ENCODE measurements at regions not wholly inside any gene's neighbourhood (a gene's known extent, or its start where the extent isn't known, plus 50 kb on each side); places are given as distances from the start of the nearest gene placed in this dataset.

DNA sequence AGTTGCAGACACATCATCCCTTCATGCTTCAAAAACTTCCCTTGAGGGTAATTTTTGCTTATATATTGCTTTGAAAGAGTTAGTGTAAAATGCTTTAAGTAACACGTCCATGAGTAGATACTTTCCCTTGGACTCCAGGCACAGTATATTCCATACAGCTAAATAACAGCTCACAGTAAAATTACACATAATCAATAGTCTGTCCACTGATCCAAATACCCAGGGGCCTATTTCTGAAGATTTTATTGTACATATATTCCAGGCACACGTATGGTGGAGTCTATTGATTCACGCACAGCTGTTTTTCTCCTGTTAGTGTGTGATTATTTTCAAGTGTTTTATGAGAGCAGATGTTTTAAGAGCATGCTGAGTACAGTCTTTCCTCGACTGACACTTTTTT, 223.7 kb upstream of the GRAMD2B start:
- H3K4me3 ChIP-seq (replicated peaks; ENCODE audit: low read depth, low read length): no peak overlapping the region
- TF ChIP-seq, protein P1, sequence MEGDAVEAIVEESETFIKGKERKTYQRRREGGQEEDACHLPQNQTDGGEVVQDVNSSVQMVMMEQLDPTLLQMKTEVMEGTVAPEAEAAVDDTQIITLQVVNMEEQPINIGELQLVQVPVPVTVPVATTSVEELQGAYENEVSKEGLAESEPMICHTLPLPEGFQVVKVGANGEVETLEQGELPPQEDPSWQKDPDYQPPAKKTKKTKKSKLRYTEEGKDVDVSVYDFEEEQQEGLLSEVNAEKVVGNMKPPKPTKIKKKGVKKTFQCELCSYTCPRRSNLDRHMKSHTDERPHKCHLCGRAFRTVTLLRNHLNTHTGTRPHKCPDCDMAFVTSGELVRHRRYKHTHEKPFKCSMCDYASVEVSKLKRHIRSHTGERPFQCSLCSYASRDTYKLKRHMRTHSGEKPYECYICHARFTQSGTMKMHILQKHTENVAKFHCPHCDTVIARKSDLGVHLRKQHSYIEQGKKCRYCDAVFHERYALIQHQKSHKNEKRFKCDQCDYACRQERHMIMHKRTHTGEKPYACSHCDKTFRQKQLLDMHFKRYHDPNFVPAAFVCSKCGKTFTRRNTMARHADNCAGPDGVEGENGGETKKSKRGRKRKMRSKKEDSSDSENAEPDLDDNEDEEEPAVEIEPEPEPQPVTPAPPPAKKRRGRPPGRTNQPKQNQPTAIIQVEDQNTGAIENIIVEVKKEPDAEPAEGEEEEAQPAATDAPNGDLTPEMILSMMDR (IDR thresholded peaks at IDR 0.05; ENCODE audit: low read length, missing control alignments): no peak
- DNase-seq (ENCODE audit: low read depth): no peak

- DNase-seq (ENCODE audit: low read depth): no peak
- TF ChIP-seq, protein P1 (IDR thresholded peaks at IDR 0.05; ENCODE audit: low read length, missing control alignments): no peak
- H3K4me3 ChIP-seq (replicated peaks; ENCODE audit: low read depth, low read length): no peak overlapping the region
Observed at GRCh38 chr5:126208691-126209090, 214.5 kb upstream of the GRAMD2B start.

GRCh38 chr5:126210955-126211354, 212.3 kb upstream of the GRAMD2B start:
- H3K4me3 ChIP-seq (replicated peaks; ENCODE audit: low read depth, low read length): no peak overlapping the region
- TF ChIP-seq, protein P1 (IDR thresholded peaks at IDR 0.05; ENCODE audit: low read length, missing control alignments): no peak

GRCh38 chr5:126219616-126220015, 203.6 kb upstream of the GRAMD2B start:
- TF ChIP-seq, protein P1 (IDR thresholded peaks at IDR 0.05; ENCODE audit: low read length, missing control alignments): no peak
- DNase-seq (ENCODE audit: low read depth): no peak
- no peak overlapping the region for H3K4me3 ChIP-seq (replicated peaks; ENCODE audit: low read depth, low read length)

More at GRCh38 chr5:126210955-126211354, 212.3 kb upstream of the GRAMD2B start:
- no peak for DNase-seq (ENCODE audit: low read depth)

- H3K4me3 ChIP-seq (replicated peaks; ENCODE audit: low read depth, low read length): no peak overlapping the region
- TF ChIP-seq, protein P1 (IDR thresholded peaks at IDR 0.05; ENCODE audit: low read length, missing control alignments): no peak
- DNase-seq (ENCODE audit: low read depth): no peak
Observed at GRCh38 chr5:126220725-126221124, 202.5 kb upstream of the GRAMD2B start.

- TF ChIP-seq, protein P1 (IDR thresholded peaks at IDR 0.05; ENCODE audit: low read length, missing control alignments): no peak
- H3K4me3 ChIP-seq (replicated peaks; ENCODE audit: low read depth, low read length): no peak overlapping the region
- no peak for DNase-seq (ENCODE audit: low read depth)
Observed at GRCh38 chr5:126228934-126229333, 194.3 kb upstream of the GRAMD2B start.

DNA sequence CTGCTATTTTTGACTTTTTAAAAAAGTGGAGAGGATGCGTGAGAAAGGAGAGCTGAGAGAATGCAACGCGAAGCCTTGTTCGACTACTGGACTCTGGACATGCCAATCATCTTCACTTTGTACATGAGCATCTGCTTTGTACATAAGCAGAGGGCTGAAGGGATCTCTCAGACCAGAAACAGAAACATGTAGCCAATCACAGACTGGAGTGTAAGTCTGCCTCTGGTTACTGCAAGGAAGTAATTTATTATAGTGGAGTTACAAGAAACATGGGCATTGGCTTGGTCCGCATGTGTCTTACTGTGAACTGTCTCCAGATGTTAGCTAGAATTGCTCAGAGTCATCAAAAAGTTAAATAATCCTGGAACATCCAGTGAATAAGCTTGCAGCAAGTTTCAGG, 190.0 kb upstream of the GRAMD2B start:
- no peak for DNase-seq (ENCODE audit: low read depth)
- H3K4me3 ChIP-seq (replicated peaks; ENCODE audit: low read depth, low read length): no peak overlapping the region
- TF ChIP-seq, protein P1 (IDR thresholded peaks at IDR 0.05; ENCODE audit: low read length, missing control alignments): no peak
